ENCODE measurements at regions not wholly inside any gene's neighbourhood (a gene's known extent, or its start where the extent isn't known, plus 50 kb on each side); places are given as distances from the start of the nearest gene placed in this dataset.
"Not testable (repeated sequence)": the region's sequence is repeated elsewhere in the genome, so short reads cannot be mapped to it uniquely, and the experiment has no call there.

DNA sequence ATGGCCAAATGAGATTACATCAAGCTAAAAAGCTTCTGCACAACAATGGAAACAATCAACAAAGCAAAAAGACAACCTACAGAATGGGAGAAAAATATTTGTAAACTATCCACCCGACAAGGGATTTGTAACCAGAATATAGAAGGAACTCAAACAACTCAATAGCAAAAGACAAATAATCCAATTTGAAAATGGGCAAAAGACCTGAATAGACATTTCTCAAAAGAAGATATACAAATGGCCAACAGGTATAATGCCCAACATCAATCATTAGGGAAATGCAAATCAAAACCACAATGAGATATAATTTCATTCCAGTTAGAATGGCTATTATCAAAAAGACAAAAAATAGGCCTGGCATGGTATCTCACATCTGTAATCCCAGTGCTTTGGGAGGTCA lies 140.0 kb downstream of the GLUL start:
- DNase-seq: no peak
- no peak overlapping the region for H3K4me3 ChIP-seq
- H3K9me3 ChIP-seq (replicated peaks): no peaks in the 10 kb centered on the region
- no peaks in the 10 kb centered on the region for H3K27me3 ChIP-seq (ENCODE audit: low read depth)
- H3K27ac ChIP-seq (replicated peaks): no peak overlapping the region
- H3K36me3 ChIP-seq: no peaks in the 10 kb centered on the region
- peaks cover 13% of the 10 kb centered on the region for H3K4me1 ChIP-seq
- intact Hi-C loops (cut with micrococcal nuclease): no loop called here
- TF ChIP-seq, protein P1, sequence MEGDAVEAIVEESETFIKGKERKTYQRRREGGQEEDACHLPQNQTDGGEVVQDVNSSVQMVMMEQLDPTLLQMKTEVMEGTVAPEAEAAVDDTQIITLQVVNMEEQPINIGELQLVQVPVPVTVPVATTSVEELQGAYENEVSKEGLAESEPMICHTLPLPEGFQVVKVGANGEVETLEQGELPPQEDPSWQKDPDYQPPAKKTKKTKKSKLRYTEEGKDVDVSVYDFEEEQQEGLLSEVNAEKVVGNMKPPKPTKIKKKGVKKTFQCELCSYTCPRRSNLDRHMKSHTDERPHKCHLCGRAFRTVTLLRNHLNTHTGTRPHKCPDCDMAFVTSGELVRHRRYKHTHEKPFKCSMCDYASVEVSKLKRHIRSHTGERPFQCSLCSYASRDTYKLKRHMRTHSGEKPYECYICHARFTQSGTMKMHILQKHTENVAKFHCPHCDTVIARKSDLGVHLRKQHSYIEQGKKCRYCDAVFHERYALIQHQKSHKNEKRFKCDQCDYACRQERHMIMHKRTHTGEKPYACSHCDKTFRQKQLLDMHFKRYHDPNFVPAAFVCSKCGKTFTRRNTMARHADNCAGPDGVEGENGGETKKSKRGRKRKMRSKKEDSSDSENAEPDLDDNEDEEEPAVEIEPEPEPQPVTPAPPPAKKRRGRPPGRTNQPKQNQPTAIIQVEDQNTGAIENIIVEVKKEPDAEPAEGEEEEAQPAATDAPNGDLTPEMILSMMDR (IDR thresholded peaks at IDR 0.05; ENCODE audit: borderline replicate concordance): no peak

DNA sequence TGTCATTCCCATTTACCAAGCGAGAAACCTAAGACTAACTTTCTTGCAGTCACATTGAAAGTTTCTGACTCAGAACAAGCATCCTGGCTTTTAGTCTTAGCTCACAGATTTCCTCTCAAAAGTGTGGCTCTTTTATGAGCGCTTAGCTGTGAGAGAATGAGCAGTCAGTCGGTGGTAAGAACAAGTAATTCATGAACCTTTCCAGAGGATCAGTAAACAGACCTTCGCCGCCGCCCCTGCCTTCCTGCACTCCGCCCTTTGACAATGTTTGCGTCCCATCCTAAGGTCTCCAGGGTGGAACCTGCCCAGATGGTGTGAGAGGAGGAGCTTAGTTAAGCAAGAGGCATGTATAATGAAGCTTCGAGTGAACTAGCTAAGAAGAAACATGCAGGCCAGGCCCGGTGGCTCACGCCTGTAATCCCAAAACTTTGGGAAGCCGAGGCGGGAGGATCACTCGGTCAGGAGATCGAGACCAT lies 142.4 kb downstream of the GLUL start:
- DNase-seq: no peak
- no peak overlapping the region for H3K4me3 ChIP-seq
- TF ChIP-seq, protein P1 (IDR thresholded peaks at IDR 0.05; ENCODE audit: borderline replicate concordance): no peak
- H3K4me1 ChIP-seq: no peaks in the 10 kb centered on the region
- H3K27ac ChIP-seq (replicated peaks): no peak overlapping the region
- no peaks in the 10 kb centered on the region for H3K27me3 ChIP-seq (ENCODE audit: low read depth)
- no peaks in the 10 kb centered on the region for H3K36me3 ChIP-seq
- H3K9me3 ChIP-seq (replicated peaks): no peaks in the 10 kb centered on the region
- intact Hi-C loops (cut with micrococcal nuclease): no loop called here

DNA sequence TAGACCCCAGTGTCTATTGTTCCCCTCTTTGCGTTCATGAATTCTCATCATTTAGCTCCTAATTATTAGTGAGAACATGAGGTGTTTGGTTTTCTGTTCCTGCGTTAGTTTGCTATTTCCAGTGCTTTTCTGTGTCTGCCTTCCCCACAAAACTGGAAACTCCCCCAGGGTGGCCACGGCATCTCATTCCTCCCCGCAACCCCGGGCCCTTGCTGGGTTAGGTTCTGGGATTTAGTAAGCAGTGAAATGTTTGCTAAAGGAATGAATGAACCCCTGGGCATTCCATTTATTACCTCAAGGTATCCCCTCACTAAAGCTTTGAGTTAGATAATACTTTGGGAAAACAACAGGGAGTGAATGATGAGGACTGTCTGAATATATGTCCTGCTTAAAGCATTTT lies 142.9 kb downstream of the GLUL start:
- H3K27ac ChIP-seq (replicated peaks): no peak overlapping the region

DNA sequence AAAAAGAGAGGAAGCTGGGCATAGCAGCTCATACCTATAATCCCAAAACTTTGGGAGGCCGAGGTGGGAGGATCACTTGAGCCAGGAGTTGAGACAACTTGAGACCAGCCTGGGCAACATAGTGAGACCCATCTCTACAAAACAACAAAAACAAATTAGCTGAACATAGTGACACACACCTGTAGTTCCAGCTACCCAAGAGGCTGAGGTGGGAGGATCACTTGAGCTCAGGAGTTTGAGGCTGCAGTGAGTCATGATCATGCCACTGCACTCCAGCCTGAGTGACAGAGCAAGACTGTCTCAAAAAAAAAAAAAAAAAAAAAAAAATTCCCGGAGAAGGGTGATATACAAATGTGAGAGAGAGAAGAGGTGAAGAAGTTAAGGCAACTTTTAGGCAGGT lies 143.8 kb downstream of the GLUL start:
- DNase-seq; H3K4me3 ChIP-seq; H3K4me1 ChIP-seq; H3K9me3 ChIP-seq (replicated peaks); intact Hi-C loops (cut with micrococcal nuclease); H3K27me3 ChIP-seq (ENCODE audit: low read depth); H3K27ac ChIP-seq (replicated peaks); H3K36me3 ChIP-seq: not testable (repeated sequence)

More for the DNA sequence above, 142.9 kb downstream of the GLUL start:
- intact Hi-C loops (cut with micrococcal nuclease): no loop called here
- no peaks in the 10 kb centered on the region for H3K36me3 ChIP-seq
- H3K9me3 ChIP-seq (replicated peaks): no peaks in the 10 kb centered on the region
- DNase-seq: no peak
- H3K4me3 ChIP-seq: no peak overlapping the region
- no peaks in the 10 kb centered on the region for H3K4me1 ChIP-seq
- H3K27me3 ChIP-seq (ENCODE audit: low read depth): no peaks in the 10 kb centered on the region
- TF ChIP-seq, protein P1 (IDR thresholded peaks at IDR 0.05; ENCODE audit: borderline replicate concordance): no peak

DNA sequence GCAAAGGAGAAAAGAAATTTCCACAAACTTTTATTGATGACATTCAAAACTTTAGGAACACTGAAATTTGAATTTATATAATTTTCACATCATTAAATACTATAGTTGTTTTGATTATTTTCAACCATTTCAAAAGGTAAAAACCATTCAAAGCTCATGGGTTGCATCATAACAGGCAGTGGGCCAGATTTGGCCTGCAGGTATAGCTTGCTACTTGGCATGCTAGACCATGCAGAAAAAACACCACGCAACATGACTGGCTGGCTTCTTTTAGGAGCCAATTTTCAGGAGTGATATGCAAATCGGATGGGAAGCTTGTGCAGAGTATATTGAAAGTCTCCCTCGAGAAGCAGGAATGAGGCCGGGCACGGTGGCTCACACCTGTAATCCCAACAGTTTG lies 144.8 kb downstream of the GLUL start:
- H3K36me3 ChIP-seq: no peaks in the 10 kb centered on the region
- H3K9me3 ChIP-seq (replicated peaks): no peaks in the 10 kb centered on the region
- intact Hi-C loops (cut with micrococcal nuclease): no loop called here
- H3K4me1 ChIP-seq: no peaks in the 10 kb centered on the region
- H3K27me3 ChIP-seq (ENCODE audit: low read depth): no peaks in the 10 kb centered on the region
- no peak for DNase-seq
- H3K4me3 ChIP-seq: no peak overlapping the region
- TF ChIP-seq, protein P1 (IDR thresholded peaks at IDR 0.05; ENCODE audit: borderline replicate concordance): no peak
- no peak overlapping the region for H3K27ac ChIP-seq (replicated peaks)

DNA sequence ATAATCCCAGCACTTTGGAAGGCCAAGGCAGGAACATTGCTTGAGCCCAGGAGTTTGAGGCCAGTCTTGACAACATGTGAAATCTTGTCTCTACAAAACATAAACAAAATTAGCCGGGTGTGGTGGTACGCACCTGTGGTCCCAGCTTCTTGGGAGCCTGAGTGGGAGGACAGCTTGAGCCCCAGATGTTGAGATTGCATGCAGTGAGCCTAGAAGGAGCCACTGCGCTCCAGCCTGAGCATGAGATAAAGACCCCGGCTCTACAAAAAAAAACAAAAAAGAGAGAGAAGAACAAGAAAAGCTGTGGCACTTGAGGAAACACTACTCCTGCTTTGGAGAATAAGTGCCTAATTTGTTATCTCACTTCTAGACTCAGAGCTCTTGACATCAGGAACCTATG lies 146.6 kb downstream of the GLUL start:
- Histone ChIP-seq H3K27me3 (ENCODE audit: low read depth) (no peaks in the 10 kb centered on the region), H3K4me3 (no peak overlapping the region), H3K9me3 (replicated peaks) (no peaks in the 10 kb centered on the region), H3K36me3 (no peaks in the 10 kb centered on the region), H3K27ac (replicated peaks) (no peak overlapping the region), H3K4me1 (no peaks in the 10 kb centered on the region)
- TF ChIP-seq, protein P1 (IDR thresholded peaks at IDR 0.05; ENCODE audit: borderline replicate concordance): no peak
- intact Hi-C loops (cut with micrococcal nuclease): no loop called here
- no peak for DNase-seq

All from left ventricle myocardium inferior (tissue), 1 donor.